ENCODE measurements at regions not wholly inside any gene's neighbourhood (a gene's known extent, or its start where the extent isn't known, plus 50 kb on each side); places are given as distances from the start of the nearest gene placed in this dataset.
"Not testable (repeated sequence)": the region's sequence is repeated elsewhere in the genome, so short reads cannot be mapped to it uniquely, and the experiment has no call there.

- peaks cover 2% of the 10 kb centered on the region for H3K4me1 Mint-ChIP-seq
- peaks cover 61% of the 10 kb centered on the region for H3K27me3 Mint-ChIP-seq
- no peaks in the 10 kb centered on the region for H3K9me3 ChIP-seq (ENCODE audit: control insufficient read depth, low read length, poor library complexity, severe bottlenecking)
- ATAC-seq (no peak), DNase-seq (no peak)
- no peaks in the 10 kb centered on the region for H3K36me3 Mint-ChIP-seq (ENCODE audit: low read depth)
- no peak overlapping the region for H3K4me3 Mint-ChIP-seq
- no peak overlapping the region for H3K27ac Mint-ChIP-seq
These were observed 55.5 kb upstream of the UNC93A start for GRCh38 chr6:167235421-167236238.

DNA sequence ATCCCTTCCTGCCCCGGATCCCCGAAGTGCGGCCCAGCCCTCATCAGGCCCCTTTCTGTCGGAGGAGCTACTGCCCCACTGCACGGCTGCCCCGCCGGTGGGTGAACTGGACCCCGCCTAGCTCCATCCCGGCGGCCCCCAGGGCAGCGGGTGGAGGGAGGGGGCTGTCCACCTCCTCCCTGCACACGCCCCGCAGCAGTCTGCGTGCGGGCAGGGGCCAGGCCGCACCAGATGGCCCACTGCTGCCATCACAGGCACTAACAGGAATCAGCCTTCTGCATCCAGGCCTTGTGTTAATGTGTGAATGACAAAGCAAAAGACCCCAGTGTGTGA lies 54.9 kb upstream of the UNC93A start:
- no peak for ATAC-seq
- Mint-ChIP-seq H3K4me3 (no peak overlapping the region), H3K36me3 (ENCODE audit: low read depth) (no peaks in the 10 kb centered on the region), H3K27me3 (peaks cover 57% of the 10 kb centered on the region), H3K27ac (no peak overlapping the region), H3K4me1 (peaks cover 2% of the 10 kb centered on the region)
- DNase-seq: no peak
- no peaks in the 10 kb centered on the region for H3K9me3 ChIP-seq (ENCODE audit: control insufficient read depth, low read length, poor library complexity, severe bottlenecking)

- ATAC-seq: no peak
- no peak overlapping the region for H3K4me3 Mint-ChIP-seq
- DNase-seq: no peak
- peaks cover 2% of the 10 kb centered on the region for H3K4me1 Mint-ChIP-seq
- no peaks in the 10 kb centered on the region for H3K9me3 ChIP-seq (ENCODE audit: control insufficient read depth, low read length, poor library complexity, severe bottlenecking)
- no peaks in the 10 kb centered on the region for H3K36me3 Mint-ChIP-seq (ENCODE audit: low read depth)
- no peak overlapping the region for H3K27ac Mint-ChIP-seq
- peaks cover 51% of the 10 kb centered on the region for H3K27me3 Mint-ChIP-seq
These were observed 53.5 kb upstream of the UNC93A start for GRCh38 chr6:167237438-167238145.

DNA sequence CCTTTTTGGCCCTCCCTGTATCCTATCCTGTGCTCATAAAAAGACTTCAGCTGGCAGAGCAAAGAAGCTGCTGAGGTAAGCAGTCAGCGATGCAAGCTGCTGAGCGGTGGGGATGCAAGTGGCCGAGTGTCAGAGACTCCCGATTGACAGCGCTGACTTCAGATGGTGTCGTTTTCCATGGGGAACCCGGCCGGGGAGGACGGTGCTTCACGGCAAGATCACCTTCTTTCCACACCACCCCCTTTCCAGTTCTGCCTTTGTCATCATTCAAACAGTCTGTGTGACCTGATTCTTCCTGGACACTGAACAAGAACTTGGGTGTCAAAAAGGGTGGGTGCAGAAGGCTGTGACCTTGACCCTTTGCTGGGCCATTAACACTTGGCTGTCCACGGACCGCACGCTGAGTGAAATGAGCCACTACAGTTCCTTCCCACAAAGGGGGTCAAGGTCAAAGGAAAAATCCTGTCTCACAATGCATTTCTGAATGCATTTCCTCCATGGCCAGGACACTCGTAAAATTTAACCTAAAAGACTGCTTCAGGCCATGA lies 52.9 kb upstream of the UNC93A start:
- H3K4me1 Mint-ChIP-seq: peaks cover 2% of the 10 kb centered on the region
- H3K4me3 Mint-ChIP-seq: no peak overlapping the region
- H3K9me3 ChIP-seq (ENCODE audit: control insufficient read depth, low read length, poor library complexity, severe bottlenecking): no peaks in the 10 kb centered on the region
- no peak for DNase-seq
- H3K27ac Mint-ChIP-seq: no peak overlapping the region
- H3K27me3 Mint-ChIP-seq: peaks cover 50% of the 10 kb centered on the region
- no peak for ATAC-seq
- H3K36me3 Mint-ChIP-seq (ENCODE audit: low read depth): no peaks in the 10 kb centered on the region

DNA sequence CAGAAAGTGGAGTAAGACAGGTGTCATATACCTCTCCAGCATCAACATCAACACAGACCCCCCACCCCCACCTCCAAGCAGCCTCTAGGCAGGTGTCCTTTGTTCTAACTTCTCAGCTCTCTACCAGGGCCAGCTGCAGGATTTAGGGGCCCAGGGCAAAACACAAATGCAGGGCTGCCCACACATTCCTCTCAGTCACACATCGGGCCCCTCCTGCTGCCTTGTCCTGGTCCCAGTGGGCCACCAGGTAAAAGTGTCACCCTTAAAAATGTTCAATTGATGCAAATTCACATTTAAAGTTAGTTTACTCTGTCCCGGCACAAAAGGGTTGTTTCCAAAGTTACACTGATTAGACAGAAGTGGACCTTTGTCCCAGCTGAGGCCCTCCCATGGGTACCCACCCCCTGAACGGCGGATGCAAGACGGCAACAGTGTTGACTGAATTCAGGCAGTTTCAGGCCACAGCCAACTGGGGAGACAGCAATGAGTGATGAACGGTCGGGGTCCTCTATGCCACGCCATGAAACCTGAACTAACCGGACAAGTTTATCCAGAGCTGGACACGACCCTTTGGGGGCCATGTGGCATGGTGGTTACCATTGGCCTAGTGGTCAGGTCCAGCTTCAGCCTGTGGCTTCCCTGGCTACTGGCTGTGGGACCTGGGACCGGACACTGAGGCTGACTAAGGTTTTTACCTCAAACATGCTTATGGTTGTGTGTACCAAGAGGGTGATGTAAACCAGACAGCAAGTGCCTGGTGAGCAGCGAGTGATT lies 52.2 kb upstream of the UNC93A start:
- Mint-ChIP-seq H3K4me1 (peaks cover 2% of the 10 kb centered on the region), H3K27me3 (peaks cover 45% of the 10 kb centered on the region)

GRCh38 chr6:167239470-167239869 lies 51.6 kb upstream of the UNC93A start:
- not testable (repeated sequence) for H3K4me3 Mint-ChIP-seq; DNase-seq; H3K27ac Mint-ChIP-seq; H3K9me3 ChIP-seq (ENCODE audit: control insufficient read depth, low read length, poor library complexity, severe bottlenecking); ATAC-seq; H3K36me3 Mint-ChIP-seq (ENCODE audit: low read depth); H3K4me1 Mint-ChIP-seq
- peaks cover 45% of the 10 kb centered on the region for H3K27me3 Mint-ChIP-seq

More for the DNA sequence above, 52.2 kb upstream of the UNC93A start:
- ATAC-seq (no peak), DNase-seq (no peak)
- Mint-ChIP-seq H3K36me3 (ENCODE audit: low read depth) (no peaks in the 10 kb centered on the region), H3K4me3 (no peak overlapping the region), H3K27ac (no peak overlapping the region)
- H3K9me3 ChIP-seq (ENCODE audit: control insufficient read depth, low read length, poor library complexity, severe bottlenecking): no peaks in the 10 kb centered on the region

DNA sequence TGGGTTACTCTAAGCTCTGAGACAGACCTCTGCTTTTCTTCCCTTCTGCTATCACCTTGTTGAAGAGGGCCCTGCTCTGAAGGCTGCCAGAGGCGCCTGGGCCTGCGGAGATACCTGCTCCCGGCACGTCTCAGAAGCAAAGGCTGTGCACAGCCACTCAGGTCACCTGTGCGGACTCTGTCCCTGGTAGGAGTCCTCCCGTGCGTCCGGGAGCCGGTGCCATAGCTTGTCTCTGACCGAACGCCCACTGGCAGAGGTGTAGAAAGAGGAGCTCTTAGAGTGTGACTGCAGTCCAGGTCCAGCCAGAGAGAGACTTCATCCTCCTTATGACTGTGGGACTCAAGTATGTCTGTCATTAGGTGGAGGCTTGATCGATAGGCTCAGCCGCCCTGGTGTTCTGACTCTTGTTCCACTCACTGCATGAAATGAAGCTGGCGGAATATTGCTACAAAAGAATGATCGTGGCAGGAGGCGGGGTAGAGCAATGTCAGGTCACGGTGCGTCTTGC lies 51.0 kb upstream of the UNC93A start:
- H3K27ac Mint-ChIP-seq: no peak overlapping the region
- ATAC-seq (no peak), DNase-seq (no peak)
- H3K27me3 Mint-ChIP-seq: peaks cover 44% of the 10 kb centered on the region
- H3K4me3 Mint-ChIP-seq: no peak overlapping the region
- H3K36me3 Mint-ChIP-seq (ENCODE audit: low read depth): no peaks in the 10 kb centered on the region
- no peaks in the 10 kb centered on the region for H3K9me3 ChIP-seq (ENCODE audit: control insufficient read depth, low read length, poor library complexity, severe bottlenecking)
- no peaks in the 10 kb centered on the region for H3K4me1 Mint-ChIP-seq

Data from T-helper 17 cell (primary cell).